ENCODE measurements at regions not wholly inside any gene's neighbourhood (a gene's known extent, or its start where the extent isn't known, plus 50 kb on each side); places are given as distances from the start of the nearest gene placed in this dataset.

DNA sequence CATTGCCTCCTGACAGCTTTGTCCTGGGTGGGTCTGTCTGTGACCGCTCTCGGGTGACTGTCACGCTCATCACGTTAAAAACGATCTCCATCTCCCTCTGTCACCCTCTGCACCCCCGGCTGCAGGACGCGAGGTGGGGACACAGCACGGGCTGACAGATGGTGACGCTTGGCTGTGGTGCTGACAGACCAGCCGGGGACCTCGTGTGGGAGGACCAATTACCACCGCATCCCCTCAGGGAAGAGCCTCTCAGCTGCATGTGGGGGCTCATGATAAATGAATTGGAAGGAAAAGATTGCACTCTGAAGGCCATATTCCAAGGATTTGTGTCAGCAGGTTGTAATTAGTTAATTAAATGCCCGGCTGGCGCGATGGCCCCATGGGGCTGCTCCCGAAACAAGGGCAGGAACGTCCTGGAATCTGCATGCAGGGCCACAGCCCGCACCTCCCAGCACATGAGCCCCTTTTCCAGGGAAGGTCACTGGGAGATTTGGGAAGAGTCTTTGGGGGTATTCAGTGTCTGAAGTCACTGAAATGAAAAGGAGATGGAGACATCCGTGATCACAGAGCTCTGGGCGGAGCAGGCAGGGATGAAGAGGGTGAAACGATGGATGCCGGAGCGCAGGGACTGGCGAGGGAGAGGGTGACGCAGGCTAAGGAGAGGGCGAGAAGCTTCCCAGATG lies 87.1 kb downstream of the ERMARD start:
- DNase-seq, result no peak

DNA sequence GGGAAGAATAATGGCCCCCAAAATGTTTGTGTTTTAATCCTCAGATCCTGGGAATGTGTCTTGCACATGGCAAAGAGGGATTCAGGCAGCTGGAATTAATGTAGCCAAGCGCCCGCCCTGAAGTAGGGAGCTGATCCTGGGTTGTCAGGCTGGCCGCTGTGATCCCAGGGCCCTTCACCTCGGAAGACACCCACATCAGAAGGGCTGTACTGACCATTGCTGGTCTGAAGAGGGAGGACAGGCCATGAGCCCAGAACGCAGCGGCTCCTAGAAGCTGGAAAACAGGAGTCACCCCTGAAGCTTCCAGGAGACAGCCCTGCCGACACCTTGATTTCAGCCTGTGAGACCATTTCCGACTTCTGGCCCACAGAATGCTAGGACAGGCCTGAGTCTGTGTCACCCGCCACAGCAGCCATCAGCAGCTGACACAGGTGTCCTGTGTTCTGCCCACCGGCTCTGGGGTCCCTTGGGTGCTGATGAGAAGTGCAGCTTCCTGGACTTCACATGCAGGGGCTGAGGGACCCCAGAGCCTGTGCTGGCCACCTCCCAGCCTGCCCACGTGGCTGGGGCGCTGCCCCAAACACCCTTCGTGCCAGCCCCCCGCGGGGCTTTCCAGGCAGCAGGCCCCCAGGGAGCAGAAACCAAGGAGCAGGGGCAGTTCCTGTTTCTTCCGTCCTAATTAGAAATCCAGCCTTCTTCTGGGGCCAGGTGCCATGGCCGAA lies 86.3 kb downstream of the ERMARD start:
- DNase-seq, result no peak

- DNase-seq, result no peak
Measured at GRCh38 chr6:169833258-169833794, 81.9 kb downstream of the ERMARD start.

DNA sequence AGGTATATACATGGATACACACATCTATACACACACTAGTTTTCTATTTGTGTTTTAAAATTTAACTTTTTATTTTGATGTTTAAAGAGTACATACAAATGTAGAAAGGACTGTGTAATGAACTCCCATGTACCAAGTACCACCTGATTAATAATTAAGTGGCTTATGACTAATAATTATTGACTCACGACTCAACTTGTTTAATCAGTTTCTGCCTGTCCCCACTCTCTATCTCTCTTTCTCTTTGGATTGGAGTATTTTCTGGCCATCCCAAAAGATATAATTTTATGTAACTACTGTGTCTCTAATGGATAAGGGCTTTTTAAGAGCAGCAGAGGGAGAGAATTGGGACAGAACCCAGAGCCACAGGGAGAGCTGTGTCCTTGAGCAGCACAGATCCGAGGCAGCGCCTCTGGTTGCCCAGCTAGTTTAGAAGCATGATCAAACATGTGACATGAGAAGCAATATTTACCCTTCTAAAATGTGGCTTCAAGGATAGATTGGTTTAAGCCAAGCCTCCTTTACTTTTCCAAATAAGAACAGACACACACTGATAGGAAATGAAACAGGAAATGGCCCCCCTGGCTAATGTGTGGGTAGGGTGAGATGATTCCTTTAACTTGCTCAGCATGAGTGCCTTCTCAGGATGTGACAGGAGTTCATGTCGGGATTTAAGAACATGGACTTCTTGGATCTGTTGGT lies 81.0 kb downstream of the ERMARD start:
- no peak for DNase-seq

DNA sequence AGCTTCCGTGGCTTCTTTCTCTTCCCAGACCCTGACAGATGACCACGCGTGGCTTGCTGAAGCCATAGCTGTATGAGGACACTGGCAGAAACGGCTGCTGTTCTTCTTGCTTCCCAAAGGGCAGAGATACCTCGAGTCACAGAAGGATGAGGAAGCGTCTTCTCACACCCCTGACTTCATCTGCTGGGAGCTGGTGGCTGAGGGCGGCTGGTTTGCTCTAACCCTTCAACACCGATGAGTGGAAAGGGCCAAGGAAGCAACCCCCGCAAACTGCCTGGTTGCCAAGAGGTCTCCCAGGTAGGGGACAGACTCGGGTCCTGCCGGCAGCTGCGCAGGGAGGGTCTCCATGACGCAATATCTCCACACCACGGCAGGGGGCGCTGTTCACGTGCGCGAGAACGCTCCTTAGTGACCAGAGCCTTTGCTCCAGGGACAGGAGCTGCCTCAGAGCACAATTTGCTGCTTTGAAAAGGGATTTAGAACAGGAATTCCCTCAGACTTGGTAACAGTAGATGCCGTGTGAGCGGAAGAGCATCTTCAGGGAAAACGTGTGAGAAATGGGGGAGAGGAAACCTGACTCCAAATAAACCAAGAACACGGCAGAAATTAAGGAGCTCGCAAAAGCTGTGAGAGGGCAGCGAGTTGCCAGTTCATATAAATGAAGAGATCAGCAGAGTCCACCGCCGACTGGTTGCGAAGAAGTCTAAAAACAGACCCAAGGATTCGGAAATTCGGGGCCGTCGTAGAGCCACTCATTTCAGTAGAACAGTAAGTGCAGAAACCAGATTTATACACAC lies 80.2 kb downstream of the ERMARD start:
- peak; percentile 35 for DNase-seq
